ENCODE measurements at regions not wholly inside any gene's neighbourhood (a gene's known extent, or its start where the extent isn't known, plus 50 kb on each side); places are given as distances from the start of the nearest gene placed in this dataset.

GRCh38 chr2:120684289-120685065 lies 51.2 kb upstream of the GLI2 start:
- peaks cover 5% of the 10 kb centered on the region; the same call in 1 of the 2 replicates for H3K4me1 ChIP-seq (ENCODE audit: insufficient read depth, low read length)
- intact Hi-C loops (cut with micrococcal nuclease; ENCODE audit: unreplicated experiment), result no loop called here
- FAIRE-seq, result no peak

More at GRCh38 chr2:120684289-120685065, 51.2 kb upstream of the GLI2 start:
- Histone ChIP-seq H3K4me3 (replicated peaks in 1 of 3; ENCODE audit: insufficient read depth in 1 of 3, low read depth in 2 of 3, low read length in 3 of 3) (no peak overlapping the region), H3K36me3 (replicated peaks in 1 of 2; ENCODE audit: control insufficient read depth in 1 of 2, insufficient read depth in 2 of 2, low read length in 2 of 2) (no peaks in the 10 kb centered on the region), H3K4me2 (ENCODE audit: low read depth, low read length) (no peak overlapping the region), H3K9me3 (ENCODE audit: low read length) (no peaks in the 10 kb centered on the region), H3K27me3 (ENCODE audit: control insufficient read depth in 1 of 2, insufficient read depth in 2 of 2, low read length in 2 of 2) (peaks cover 0 to 32% of the 10 kb centered on the region in 2 experiments; a peak in 3 of 5 replicates), H3K27ac (ENCODE audit: extremely low read length, insufficient read depth, low read length) (no peak overlapping the region), H3K9ac (ENCODE audit: insufficient read depth, low read depth, low read length) (no peak overlapping the region), H3K79me2 (ENCODE audit: insufficient read depth, low read length) (no peaks in the 10 kb centered on the region), H2AFZ (ENCODE audit: low read length) (no peak overlapping the region), H4K20me1 (ENCODE audit: insufficient read depth, low read length) (no peaks in the 10 kb centered on the region)
- CTCF ChIA-PET (ENCODE audit: low intra/inter-chr PET ratio, low total read pairs), result no interaction called here
- WGBS (ENCODE audit: low lambda C conversion rate), result 18% methylated on average over 9 of the region's 9 CpGs
- POLR2A ChIA-PET, result no interaction called here
- in situ Hi-C loops (cut with HindIII; ENCODE audit: extremely low pct_ligation_motif_present, low pct_unique_long_range_greater_than_20kb), result no loop called here
- ATAC-seq, result no peak
- TF ChIP-seq SOX6 (IDR thresholded peaks at IDR 0.05) (no peak), SOX6 (CRISPR knock-in tag; IDR thresholded peaks at IDR 0.05) (no peak), MTF2 (CRISPR knock-in tag; IDR thresholded peaks at IDR 0.05; ENCODE audit: borderline replicate concordance) (no peak), ZNF138 (CRISPR knock-in tag; IDR thresholded peaks at IDR 0.05; ENCODE audit: low read depth) (no peak), ZMYM4 (CRISPR knock-in tag; IDR thresholded peaks at IDR 0.05) (no peak), PAF1 (CRISPR knock-in tag; IDR thresholded peaks at IDR 0.05) (no peak), MAFG (CRISPR knock-in tag; IDR thresholded peaks at IDR 0.05) (no peak), CHD4 (IDR thresholded peaks at IDR 0.05; ENCODE audit: borderline replicate concordance, low read length) (no peak), ZNF780A (CRISPR knock-in tag; IDR thresholded peaks at IDR 0.05) (no peak), ZNF670 (CRISPR knock-in tag; IDR thresholded peaks at IDR 0.05; ENCODE audit: borderline replicate concordance) (no peak), HNRNPLL (IDR thresholded peaks at IDR 0.05; ENCODE audit: low read depth, low read length, poor library complexity, severe bottlenecking) (no peak), ZNF619 (CRISPR knock-in tag; IDR thresholded peaks at IDR 0.05) (no peak), CBX2 (IDR thresholded peaks at IDR 0.05; ENCODE audit: low read depth, low read length) (no peak), CBX2 (CRISPR knock-in tag; IDR thresholded peaks at IDR 0.05; ENCODE audit: low read depth) (no peak), YEATS2 (CRISPR knock-in tag; IDR thresholded peaks at IDR 0.05; ENCODE audit: borderline replicate concordance) (no peak), ISX (CRISPR knock-in tag; conservative IDR thresholded peaks at IDR 0.05) (no peak), GTF3A (CRISPR knock-in tag; conservative IDR thresholded peaks at IDR 0.05) (no peak)
- no peak for DNase-seq (ENCODE audit: low spot score)
- BruUV-seq (replicated peaks), result no TSS peak
